GM12891 (cell line): ENCODE measurements at regions not wholly inside any gene's neighbourhood (a gene's known extent, or its start where the extent isn't known, plus 50 kb on each side); places are given as distances from the start of the nearest gene placed in this dataset.

Experiments used
- PAX5 ChIP-seq: IDR thresholded peaks from 2 replicates; pipeline ENCODE4 v1.6.1; 2011; ENCODE audit warnings: low read length, moderate library complexity, mild to moderate bottlenecking; ENCODE audit not compliant: insufficient read depth, severe bottlenecking
- POLR2A ChIP-seq: IDR thresholded peaks from 2 replicates; pipeline ENCODE4 v1.6.1; 2011; ENCODE audit warnings: low read depth, low read length, control low read depth
- POLR2AphosphoS5 ChIP-seq: IDR thresholded peaks from 2 replicates; pipeline ENCODE4 v1.6.1; 2011; ENCODE audit warnings: low read depth, low read length, control low read depth
- POU2F2 ChIP-seq: IDR thresholded peaks from 2 replicates; pipeline ENCODE4 v1.6.1; 2011; ENCODE audit warnings: low read depth, mild to moderate bottlenecking, control low read depth, low read length, moderate library complexity
- SPI1 ChIP-seq: IDR thresholded peaks from 2 replicates; pipeline ENCODE4 v1.6.1; 2011; ENCODE audit warnings: low read depth, low read length, control low read depth
- TAF1 ChIP-seq: IDR thresholded peaks from 2 replicates; pipeline ENCODE4 v1.6.1; 2011; ENCODE audit warnings: low read depth, low read length, control low read depth

DNA sequence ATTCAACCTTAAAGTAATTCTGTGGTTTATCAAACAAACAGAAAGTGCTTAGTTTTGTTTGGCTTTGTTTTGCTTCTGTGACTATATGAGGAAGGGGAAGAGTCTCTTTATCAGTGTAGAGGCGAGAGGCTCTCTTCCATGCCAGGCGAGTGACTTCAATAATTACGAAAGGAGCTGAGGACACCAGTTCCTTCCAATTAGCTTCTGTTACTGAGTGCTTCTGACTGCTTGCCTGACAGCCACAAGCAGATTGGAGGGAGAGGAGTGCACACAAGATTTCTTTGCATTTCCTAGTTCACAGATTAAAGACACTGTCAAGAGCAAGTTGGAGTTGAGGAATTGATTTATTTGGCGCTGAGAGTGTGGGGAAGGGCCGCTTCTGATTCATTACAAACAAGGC is 1484.5 kb upstream of the TENM4 start:
- TF ChIP-seq TAF1 (no peak), POLR2AphosphoS5 (no peak), POLR2A (no peak), PAX5 (no peak), SPI1 (no peak), POU2F2 (no peak)
